Activated B cell treated with CpG ODN at 0.5 μM for 24 hours (primary cell): ENCODE measurements at regions not wholly inside any gene's neighbourhood (a gene's known extent, or its start where the extent isn't known, plus 50 kb on each side); places are given as distances from the start of the nearest gene placed in this dataset.

Experiments used
- ATAC-seq: fragments of 200-7000 bp; cut with Tn5 transposase; one replicate; pipeline ENCODE4 v1.10.0; 2021; ENCODE audit warnings: low read depth, mild to moderate bottlenecking, moderate library complexity
- CTCF ChIA-PET: fragments of 350-600 bp; sonication (Branson Sonifier 250); formaldehyde crosslinking; loops from one replicate; lab custom pipeline; 2021; ENCODE audit warnings: antibody characterized with exemption; lab: Charles Lee
- POLR2A ChIA-PET: fragments of 350-600 bp; sonication (Branson Sonifier 250); formaldehyde crosslinking; loops from one replicate; lab custom pipeline; 2021; ENCODE audit warnings: antibody characterized with exemption; lab: Charles Lee
- DNase-seq: peaks from one replicate; pipeline ENCODE4 v3.0.0; 2022
- H3K27ac Mint-ChIP-seq: one replicate; pipeline ENCODE4 v1.8.0; 2020; ENCODE audit warnings: mixed read lengths
- H3K27me3 Mint-ChIP-seq: one replicate; pipeline ENCODE4 v1.8.0; 2021; ENCODE audit warnings: mixed read lengths
- H3K36me3 Mint-ChIP-seq: one replicate; pipeline ENCODE4 v1.8.0; 2021; ENCODE audit warnings: low read depth, mixed read lengths
- H3K4me1 Mint-ChIP-seq: one replicate; pipeline ENCODE4 v1.8.0; 2021; ENCODE audit warnings: mixed read lengths
- H3K4me3 Mint-ChIP-seq: one replicate; pipeline ENCODE4 v1.8.0; 2020; ENCODE audit warnings: mild to moderate bottlenecking, mixed read lengths
- H3K9me3 Mint-ChIP-seq: one replicate; pipeline ENCODE4 v1.8.0; 2020; ENCODE audit warnings: mixed read lengths
- intact Hi-C: fragments of 100-400 bp; cut with micrococcal nuclease; formaldehyde crosslinking; loops from one replicate; pipeline ENCODE4 v1.15.1; 2024
- TF ChIP-seq, protein P1 (sequence below): fragments of 200-600 bp; IDR thresholded peaks from one replicate; pipeline ENCODE4 v1.8.0; 2022; ENCODE audit warnings: antibody characterized with exemption, mild to moderate bottlenecking

DNA sequence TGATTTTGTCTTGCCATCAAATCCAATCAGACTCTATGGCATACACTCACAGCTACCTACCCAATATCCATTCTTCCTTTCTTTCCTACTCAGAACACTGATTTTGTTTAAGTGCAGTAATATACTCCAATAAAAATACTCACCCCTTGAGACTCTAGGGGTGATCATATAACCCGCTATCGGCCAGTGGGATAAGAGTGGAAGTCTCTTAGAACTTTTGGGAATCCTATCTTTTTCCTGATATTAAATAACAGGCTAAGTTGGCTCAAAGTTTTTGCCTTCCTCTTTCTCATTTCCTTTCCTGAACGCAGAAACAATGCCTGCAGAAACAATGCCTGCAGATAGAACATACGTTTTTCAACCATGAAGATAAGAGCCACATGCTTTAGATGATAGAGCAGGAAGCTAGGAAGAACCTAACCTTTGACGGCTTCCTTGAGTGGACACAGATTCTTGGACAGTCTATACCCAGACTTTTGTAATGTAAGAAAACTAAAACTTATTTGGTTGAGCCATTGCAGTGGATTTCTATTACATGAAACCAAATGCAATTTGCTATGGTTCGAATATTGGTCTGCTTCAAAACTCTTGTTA is 373.8 kb downstream of the STIM2 start:
- Mint-ChIP-seq H3K9me3 (no peaks in the 10 kb centered on the region), H3K4me3 (no peak overlapping the region), H3K36me3 (no peaks in the 10 kb centered on the region), H3K27me3 (no peaks in the 10 kb centered on the region), H3K4me1 (no peaks in the 10 kb centered on the region), H3K27ac (no peak overlapping the region)
- TF ChIP-seq, protein P1, sequence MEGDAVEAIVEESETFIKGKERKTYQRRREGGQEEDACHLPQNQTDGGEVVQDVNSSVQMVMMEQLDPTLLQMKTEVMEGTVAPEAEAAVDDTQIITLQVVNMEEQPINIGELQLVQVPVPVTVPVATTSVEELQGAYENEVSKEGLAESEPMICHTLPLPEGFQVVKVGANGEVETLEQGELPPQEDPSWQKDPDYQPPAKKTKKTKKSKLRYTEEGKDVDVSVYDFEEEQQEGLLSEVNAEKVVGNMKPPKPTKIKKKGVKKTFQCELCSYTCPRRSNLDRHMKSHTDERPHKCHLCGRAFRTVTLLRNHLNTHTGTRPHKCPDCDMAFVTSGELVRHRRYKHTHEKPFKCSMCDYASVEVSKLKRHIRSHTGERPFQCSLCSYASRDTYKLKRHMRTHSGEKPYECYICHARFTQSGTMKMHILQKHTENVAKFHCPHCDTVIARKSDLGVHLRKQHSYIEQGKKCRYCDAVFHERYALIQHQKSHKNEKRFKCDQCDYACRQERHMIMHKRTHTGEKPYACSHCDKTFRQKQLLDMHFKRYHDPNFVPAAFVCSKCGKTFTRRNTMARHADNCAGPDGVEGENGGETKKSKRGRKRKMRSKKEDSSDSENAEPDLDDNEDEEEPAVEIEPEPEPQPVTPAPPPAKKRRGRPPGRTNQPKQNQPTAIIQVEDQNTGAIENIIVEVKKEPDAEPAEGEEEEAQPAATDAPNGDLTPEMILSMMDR = no peak
- CTCF ChIA-PET = no interaction called here
- intact Hi-C loops = no loop called here
- no peak for DNase-seq
- no peak for ATAC-seq
- POLR2A ChIA-PET = no interaction called here

DNA sequence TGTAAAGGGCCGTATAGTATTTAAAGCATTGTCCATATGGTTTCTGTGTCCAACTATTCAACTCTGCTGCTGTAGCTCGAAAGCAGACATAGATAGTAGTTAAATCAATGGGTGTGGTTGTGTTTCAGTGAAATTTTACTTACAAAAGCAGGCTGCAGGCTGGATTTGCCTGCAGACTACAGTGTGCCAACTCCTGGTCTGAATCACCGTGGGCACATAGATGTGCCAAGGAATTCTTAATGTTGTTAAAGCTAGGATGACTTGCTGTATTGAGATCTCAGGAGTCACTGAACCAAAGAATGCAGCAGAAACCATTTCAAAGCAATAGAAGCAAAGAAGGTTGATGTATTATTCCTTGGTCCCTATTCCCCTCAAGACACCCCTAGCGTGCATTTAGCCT is 379.0 kb downstream of the STIM2 start:
- DNase-seq (no peak), ATAC-seq (no peak)
- Mint-ChIP-seq H3K36me3 (no peaks in the 10 kb centered on the region), H3K4me3 (no peak overlapping the region), H3K9me3 (no peaks in the 10 kb centered on the region), H3K27me3 (no peaks in the 10 kb centered on the region), H3K4me1 (no peaks in the 10 kb centered on the region), H3K27ac (no peak overlapping the region)
- POLR2A ChIA-PET = no interaction called here
- intact Hi-C loops = no loop called here
- TF ChIP-seq, protein P1 = no peak
- CTCF ChIA-PET = no interaction called here

DNA sequence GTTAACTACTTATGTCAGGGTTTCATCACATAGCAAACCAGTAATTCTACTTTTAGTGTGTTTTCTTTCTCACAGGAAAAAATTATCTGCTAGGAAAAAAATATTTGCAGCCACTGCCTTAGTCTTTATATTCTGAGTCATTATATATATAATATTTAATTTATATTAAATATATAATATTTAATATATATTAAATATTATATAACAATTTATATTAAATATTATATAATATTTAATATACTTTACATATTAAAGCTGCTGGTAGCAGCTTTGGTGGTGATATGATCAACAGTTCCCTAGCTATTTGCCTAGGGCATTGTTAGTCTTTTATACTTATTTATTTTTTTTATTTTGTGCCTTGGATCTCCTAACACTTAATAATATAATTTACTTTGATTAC is 381.6 kb downstream of the STIM2 start:
- TF ChIP-seq, protein P1 = no peak
- CTCF ChIA-PET = no interaction called here
- Mint-ChIP-seq H3K27ac (no peak overlapping the region), H3K4me3 (no peak overlapping the region), H3K9me3 (no peaks in the 10 kb centered on the region), H3K36me3 (no peaks in the 10 kb centered on the region), H3K4me1 (no peaks in the 10 kb centered on the region), H3K27me3 (no peaks in the 10 kb centered on the region)
- ATAC-seq (no peak), DNase-seq (no peak)
- POLR2A ChIA-PET = no interaction called here
- intact Hi-C loops = no loop called here

DNA sequence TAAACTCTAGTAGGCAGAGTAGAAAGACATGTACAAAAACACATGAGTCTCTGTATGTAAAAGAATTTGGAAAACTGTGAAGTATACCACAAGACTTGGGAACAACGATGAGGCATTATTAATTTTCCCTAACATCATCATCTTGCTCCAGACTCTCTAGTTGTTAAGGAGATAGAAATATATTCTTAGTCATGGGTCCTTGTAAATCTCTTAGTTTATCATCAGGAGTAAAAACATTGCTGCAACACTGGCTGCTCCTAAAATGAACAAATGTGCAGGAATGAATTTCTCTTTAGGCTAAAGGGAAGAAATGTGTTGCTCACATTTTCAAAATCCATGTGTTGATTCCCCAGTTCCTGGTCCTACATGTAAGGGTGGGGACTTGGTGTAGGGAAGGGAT is 384.6 kb downstream of the STIM2 start:
- DNase-seq (no peak), ATAC-seq (no peak)
- POLR2A ChIA-PET = no interaction called here
- H3K36me3 Mint-ChIP-seq = no peaks in the 10 kb centered on the region
- TF ChIP-seq, protein P1 = no peak
- intact Hi-C loops = no loop called here
- H3K4me3 Mint-ChIP-seq = no peak overlapping the region
- no peaks in the 10 kb centered on the region for H3K9me3 Mint-ChIP-seq
- H3K4me1 Mint-ChIP-seq = no peaks in the 10 kb centered on the region
- CTCF ChIA-PET = no interaction called here
- H3K27me3 Mint-ChIP-seq = no peaks in the 10 kb centered on the region
- no peak overlapping the region for H3K27ac Mint-ChIP-seq

DNA sequence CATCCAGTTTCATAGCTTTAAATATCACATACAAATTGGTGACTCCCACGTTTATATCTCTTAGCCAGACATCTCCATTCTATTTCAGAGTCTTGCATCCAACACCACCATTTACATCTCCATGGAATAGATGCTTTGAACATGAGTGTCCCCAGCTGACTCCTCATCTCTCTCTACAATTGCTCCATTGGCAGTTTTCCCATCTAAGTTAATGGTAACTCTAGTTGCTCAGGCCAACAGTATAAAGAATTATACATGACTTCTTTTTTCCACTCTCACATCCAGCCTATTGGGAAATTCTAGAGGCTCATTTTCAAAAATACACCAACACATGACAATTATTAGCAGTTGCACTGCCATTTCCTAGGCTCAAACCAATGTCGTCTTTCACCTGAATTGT is 388.2 kb downstream of the STIM2 start:
- TF ChIP-seq, protein P1 = no peak
- ChIA-PET POLR2A (no interaction called here), CTCF (no interaction called here)
- no peaks in the 10 kb centered on the region for H3K27me3 Mint-ChIP-seq
- intact Hi-C loops = no loop called here
- DNase-seq (no peak), ATAC-seq (no peak)
- no peak overlapping the region for H3K27ac Mint-ChIP-seq
- H3K36me3 Mint-ChIP-seq = no peaks in the 10 kb centered on the region
- H3K9me3 Mint-ChIP-seq = no peaks in the 10 kb centered on the region
- no peak overlapping the region for H3K4me3 Mint-ChIP-seq
- H3K4me1 Mint-ChIP-seq = no peaks in the 10 kb centered on the region
